ENCODE measurements at regions not wholly inside any gene's neighbourhood (a gene's known extent, or its start where the extent isn't known, plus 50 kb on each side); places are given as distances from the start of the nearest gene placed in this dataset.

DNA sequence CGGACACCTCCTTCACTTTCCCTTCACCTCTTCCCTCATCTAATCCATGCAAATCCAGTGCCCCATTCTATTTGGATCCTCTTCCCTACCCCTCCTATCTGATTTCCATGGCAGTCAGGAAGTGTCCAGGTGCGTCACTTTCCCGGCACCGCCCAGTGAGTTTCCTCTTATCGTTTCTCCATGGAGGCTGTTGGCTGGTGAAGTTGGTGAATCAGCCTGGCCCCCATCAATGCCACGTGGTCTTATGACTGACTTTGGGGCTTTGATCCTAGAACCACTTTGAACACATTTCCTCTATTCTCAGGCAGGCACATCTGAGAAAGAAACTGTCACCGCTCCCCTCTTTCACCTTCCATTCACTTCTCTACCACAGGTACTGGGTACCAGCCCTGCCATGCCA is 137.8 kb downstream of the CEP135 start:
- DNase-seq (ENCODE audit: low read depth, low spot score), result no peak

DNA sequence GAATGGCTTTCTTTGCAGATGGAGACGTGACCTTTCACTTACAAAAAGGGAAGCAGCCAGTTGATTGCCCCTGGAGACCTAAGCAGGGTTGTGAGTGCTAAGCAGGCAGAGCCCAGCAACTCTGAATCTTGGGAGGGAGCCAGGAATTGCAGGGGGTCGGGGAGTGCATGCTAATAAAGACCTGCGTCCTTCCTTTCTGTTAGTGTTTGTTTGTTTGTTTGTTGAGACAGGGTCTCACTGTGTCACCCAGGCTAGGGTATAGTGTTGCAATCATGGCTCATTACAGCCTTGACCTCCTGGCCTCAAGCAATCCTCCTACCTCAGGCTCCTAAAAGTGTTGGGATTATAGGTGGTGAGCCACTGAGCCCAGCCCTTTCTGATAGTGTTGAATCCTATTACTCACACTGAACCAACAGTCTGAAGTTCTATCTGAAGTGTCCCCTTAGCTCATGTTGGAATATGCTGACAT is 137.4 kb downstream of the CEP135 start:
- peak; percentile 23 for DNase-seq (ENCODE audit: low read depth, low spot score)

DNA sequence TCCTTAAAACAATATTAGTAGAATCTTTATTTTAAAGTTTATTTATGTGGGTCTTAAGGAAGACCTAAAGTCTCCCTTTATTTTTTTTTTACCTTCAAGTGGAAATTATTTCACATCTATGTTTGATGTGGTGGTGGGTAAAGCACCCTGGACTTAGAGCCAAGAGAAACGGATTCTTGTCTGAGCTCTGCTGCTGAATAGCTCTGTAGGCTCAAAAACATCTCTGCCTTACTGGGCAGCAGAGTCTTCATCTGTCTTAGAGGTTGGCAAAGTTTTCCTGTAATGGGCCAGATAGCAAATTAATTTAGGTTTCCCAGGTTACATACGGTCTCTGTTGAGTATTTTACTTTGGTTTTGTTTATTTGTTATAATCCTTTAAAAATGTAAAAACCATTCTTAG is 136.5 kb downstream of the CEP135 start:
- DNase-seq (ENCODE audit: low read depth, low spot score), result peak; percentile 23

DNA sequence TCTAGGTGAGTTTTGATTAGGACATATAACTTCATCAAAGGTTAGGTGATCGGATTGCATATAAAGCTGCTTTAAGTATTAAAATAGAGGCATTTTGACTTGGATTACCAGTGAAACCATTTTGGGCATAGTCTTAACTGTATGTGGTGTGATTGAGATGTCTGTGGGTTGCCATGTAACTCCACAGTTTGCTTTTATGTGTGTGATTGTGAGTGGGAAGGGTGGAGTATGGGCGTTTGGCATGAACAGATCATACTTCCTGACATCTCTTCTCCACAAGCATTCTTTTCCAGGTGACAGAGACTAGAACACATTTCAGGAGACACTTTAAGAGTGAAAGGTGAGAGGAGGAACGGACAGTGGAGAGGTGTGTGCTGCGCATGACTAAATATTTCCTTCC is 136.1 kb downstream of the CEP135 start:
- no peak for DNase-seq (ENCODE audit: low read depth, low spot score)

All from astrocyte of the hippocampus (primary cell).